Kidney (tissue), 13 donors: ENCODE measurements at regions not wholly inside any gene's neighbourhood (a gene's known extent, or its start where the extent isn't known, plus 50 kb on each side); places are given as distances from the start of the nearest gene placed in this dataset.

ENCODE experiments used
- DNase-seq, 5 donors: peaks; one replicate each; pipeline ENCODE4 v3.0.0-alpha.2; 2013 to 2020
- FAIRE-seq: peaks from 2 replicates; lab custom pipeline; 2012; peaks lifted over from hg19 to GRCh38; lab: Jason Lieb, UNC
- H3K27ac ChIP-seq, 2 donors: one replicate each; pipeline ENCODE4 v1.7.0; 2013; ENCODE audit warnings: low read depth in 2 of 2, low read length in 2 of 2, inconsistent platforms in 1 of 2
- H3K27me3 ChIP-seq: one replicate; pipeline ENCODE4 v1.7.1; 2013; ENCODE audit warnings: low read length, inconsistent platforms; ENCODE audit not compliant: control insufficient read depth, insufficient read depth
- H3K36me3 ChIP-seq, 3 donors: one replicate each; pipeline versions ENCODE4 v1.7.0 to v1.7.1; 2013; ENCODE audit warnings: low read length in 3 of 3, control low read depth in 1 of 3, inconsistent platforms in 1 of 3; ENCODE audit not compliant: insufficient read depth in 3 of 3, control insufficient read depth in 2 of 3
- H3K4me1 ChIP-seq, 3 donors: one replicate each; pipeline versions ENCODE4 v1.7.0 to v1.7.1; 2013; ENCODE audit warnings: low read length in 3 of 3, inconsistent platforms in 1 of 3, low read depth in 1 of 3; ENCODE audit not compliant: control insufficient read depth in 2 of 3, insufficient read depth in 2 of 3
- H3K4me3 ChIP-seq, 3 donors: one replicate each; pipeline versions ENCODE4 v1.7.0 to v1.8.1; 2013; ENCODE audit warnings: low read length in 3 of 3, control low read depth in 1 of 3, inconsistent platforms in 1 of 3
- H3K9ac ChIP-seq, 3 donors: one replicate each; pipeline versions ENCODE4 v1.7.0 to v1.7.1; 2013; ENCODE audit warnings: low read length in 3 of 3, control low read depth in 1 of 3, inconsistent platforms in 1 of 3
- H3K9me3 ChIP-seq, 3 donors: one replicate each; pipeline versions ENCODE4 v1.7.0 to v1.7.1; 2013; ENCODE audit warnings: low read length in 3 of 3, control low read depth in 1 of 3, inconsistent platforms in 1 of 3; ENCODE audit not compliant: control insufficient read depth in 2 of 3, insufficient read depth in 1 of 3
- intact Hi-C: fragments of 100-400 bp; cut with DNase I; formaldehyde crosslinking; loops from one replicate; pipeline ENCODE4 v1.11.1; 2022
- TF ChIP-seq, protein P1 (sequence below): IDR thresholded peaks from 3 replicates; pipeline ENCODE4 v1.5.1; 2012; ENCODE audit warnings: mild to moderate bottlenecking, moderate library complexity, borderline replicate concordance; ENCODE audit not compliant: insufficient read depth; ENCODE audit errors: extremely low read depth
- donor health status: control.
- donor health status: control.
- donor health status: control.
- donor health status: control.
- donor health status: control.
- donor health status: DM: yes; HTN: yes; CAD: no.
- donor health status: Normal renal cell carcinoma (clear cell type).

DNA sequence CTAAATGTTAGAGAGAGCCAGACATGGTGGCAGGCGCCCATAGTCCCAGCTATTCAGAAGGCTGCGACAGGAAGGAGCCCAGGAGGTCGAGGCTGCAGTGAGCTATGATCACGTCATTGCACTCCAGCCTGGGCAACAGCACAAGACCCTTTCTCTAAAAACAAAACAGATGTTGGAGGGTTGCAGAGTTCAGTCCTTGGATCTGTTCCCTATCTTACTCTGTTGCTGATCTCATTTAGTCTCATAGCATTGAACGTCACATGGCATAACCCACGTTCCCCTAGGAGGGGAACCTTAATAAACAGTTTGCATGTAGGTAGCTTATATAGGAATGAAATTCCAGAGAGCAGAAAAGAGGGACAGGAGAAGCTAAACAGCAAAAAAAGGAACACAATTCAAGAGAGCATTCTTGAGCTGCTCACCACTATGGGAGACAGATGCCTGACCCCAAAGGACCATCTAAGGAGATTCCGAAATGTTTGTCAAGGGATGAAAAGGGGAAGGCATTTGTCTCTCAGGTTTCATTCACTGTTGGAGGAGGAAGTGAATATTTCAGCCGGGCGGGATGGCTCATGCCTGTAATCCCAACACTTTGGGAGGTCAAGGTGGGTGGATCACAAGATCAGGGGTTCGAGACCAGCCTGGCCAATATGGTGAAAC lies 54.6 kb upstream of the PIM1 start:
- H3K4me3 ChIP-seq = no peak overlapping the region
- no peak overlapping the region for H3K27ac ChIP-seq
- intact Hi-C loops = no loop called here
- peaks cover 0 to 5% (median 4%) of the 10 kb centered on the region in 3 donors for H3K4me1 ChIP-seq
- H3K36me3 ChIP-seq = no peaks in the 10 kb centered on the region
- H3K27me3 ChIP-seq = no peaks in the 10 kb centered on the region
- H3K9ac ChIP-seq = no peak overlapping the region
- TF ChIP-seq, protein P1, sequence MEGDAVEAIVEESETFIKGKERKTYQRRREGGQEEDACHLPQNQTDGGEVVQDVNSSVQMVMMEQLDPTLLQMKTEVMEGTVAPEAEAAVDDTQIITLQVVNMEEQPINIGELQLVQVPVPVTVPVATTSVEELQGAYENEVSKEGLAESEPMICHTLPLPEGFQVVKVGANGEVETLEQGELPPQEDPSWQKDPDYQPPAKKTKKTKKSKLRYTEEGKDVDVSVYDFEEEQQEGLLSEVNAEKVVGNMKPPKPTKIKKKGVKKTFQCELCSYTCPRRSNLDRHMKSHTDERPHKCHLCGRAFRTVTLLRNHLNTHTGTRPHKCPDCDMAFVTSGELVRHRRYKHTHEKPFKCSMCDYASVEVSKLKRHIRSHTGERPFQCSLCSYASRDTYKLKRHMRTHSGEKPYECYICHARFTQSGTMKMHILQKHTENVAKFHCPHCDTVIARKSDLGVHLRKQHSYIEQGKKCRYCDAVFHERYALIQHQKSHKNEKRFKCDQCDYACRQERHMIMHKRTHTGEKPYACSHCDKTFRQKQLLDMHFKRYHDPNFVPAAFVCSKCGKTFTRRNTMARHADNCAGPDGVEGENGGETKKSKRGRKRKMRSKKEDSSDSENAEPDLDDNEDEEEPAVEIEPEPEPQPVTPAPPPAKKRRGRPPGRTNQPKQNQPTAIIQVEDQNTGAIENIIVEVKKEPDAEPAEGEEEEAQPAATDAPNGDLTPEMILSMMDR = no peak
- DNase-seq (no peak), FAIRE-seq (no peak)
- no peaks in the 10 kb centered on the region for H3K9me3 ChIP-seq

DNA sequence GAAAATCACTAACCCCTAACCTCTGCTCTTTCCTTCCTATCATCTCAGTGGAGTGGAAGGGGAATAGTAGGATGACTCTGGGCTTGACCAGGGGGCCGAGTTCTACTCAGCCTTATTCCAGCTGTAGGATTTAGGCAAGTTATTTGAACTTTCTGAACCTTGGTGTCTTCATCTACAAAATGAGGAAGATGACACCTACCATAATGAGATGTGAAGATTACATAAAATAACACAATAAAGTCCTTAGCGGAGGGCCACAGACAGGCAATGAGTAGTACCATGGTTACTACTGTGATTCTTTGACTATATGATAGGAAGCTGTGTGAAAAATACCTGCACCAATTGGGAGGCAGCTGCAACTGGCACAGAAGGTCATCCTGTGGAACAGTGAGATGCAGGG lies 53.6 kb upstream of the PIM1 start:
- TF ChIP-seq, protein P1 = no peak
- no peaks in the 10 kb centered on the region for H3K27me3 ChIP-seq
- DNase-seq (no peak), FAIRE-seq (no peak)
- no peak overlapping the region for H3K27ac ChIP-seq
- H3K9me3 ChIP-seq = no peaks in the 10 kb centered on the region
- intact Hi-C loops = no loop called here
- no peak overlapping the region for H3K4me3 ChIP-seq
- H3K36me3 ChIP-seq = no peaks in the 10 kb centered on the region
- no peak overlapping the region for H3K9ac ChIP-seq
- peaks cover 0 to 3% (median 0%) of the 10 kb centered on the region in 3 donors for H3K4me1 ChIP-seq

DNA sequence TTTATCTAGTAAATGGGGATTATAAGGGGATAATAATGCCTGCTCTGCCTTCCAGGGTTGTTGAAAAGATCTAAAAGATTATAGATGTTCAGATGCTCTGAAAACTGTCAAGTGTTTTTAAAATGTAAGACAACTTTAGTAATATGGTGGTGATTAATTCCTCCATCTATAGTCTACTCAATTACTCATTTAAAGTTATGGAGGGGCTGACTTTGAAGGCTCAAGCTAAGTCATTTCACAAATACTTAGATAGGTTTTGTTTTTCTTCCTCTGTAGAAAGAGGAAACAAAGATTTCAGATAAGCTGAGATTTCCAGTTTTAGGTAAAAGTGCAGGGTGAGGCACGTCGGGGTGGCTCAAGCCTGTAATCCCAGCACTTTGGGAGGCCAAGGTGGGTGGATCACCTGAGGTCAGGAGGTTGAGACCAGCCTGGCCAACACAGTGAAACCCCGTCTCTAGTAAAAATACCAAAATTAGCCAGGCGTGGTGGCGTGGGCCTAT lies 50.5 kb upstream of the PIM1 start:
- H3K27ac ChIP-seq = no peak overlapping the region
- DNase-seq (peak in 1 of 5 donors; percentile 18), FAIRE-seq (no peak)
- H3K36me3 ChIP-seq = no peaks in the 10 kb centered on the region
- no peak overlapping the region for H3K9ac ChIP-seq
- H3K4me3 ChIP-seq = no peak overlapping the region
- intact Hi-C loops = no loop called here
- H3K4me1 ChIP-seq = peaks cover 0 to 3% (median 0%) of the 10 kb centered on the region in 3 donors
- TF ChIP-seq, protein P1 = no peak
- no peaks in the 10 kb centered on the region for H3K9me3 ChIP-seq
- H3K27me3 ChIP-seq = no peaks in the 10 kb centered on the region
